Esophagus muscularis mucosa (tissue), 4 donors: ENCODE measurements at regions not wholly inside any gene's neighbourhood (a gene's known extent, or its start where the extent isn't known, plus 50 kb on each side); places are given as distances from the start of the nearest gene placed in this dataset.

Experiments used
- EP300 ChIP-seq: sonication (generic); formaldehyde crosslinking; IDR thresholded peaks from one replicate; pipeline ENCODE4 v1.6.1; 2017; ENCODE audit warnings: antibody characterized with exemption
- POLR2AphosphoS5 ChIP-seq, 2 donors: sonication (generic); formaldehyde crosslinking; IDR thresholded peaks; one replicate each; pipeline ENCODE4 v1.6.1; 2017; ENCODE audit warnings: antibody characterized with exemption in 2 of 2
- TF ChIP-seq, protein P1 (sequence below), 3 experiments: fragments of 200-600 bp in 2 of 3; fragments of 450-650 bp in 1 of 3; sonication (generic) in 2 of 3; IDR thresholded peaks; one replicate each; pipeline ENCODE4 v1.5.1; 2017 to 2019; ENCODE audit warnings: antibody characterized with exemption in 3 of 3, mild to moderate bottlenecking in 2 of 3, moderate library complexity in 1 of 3

DNA sequence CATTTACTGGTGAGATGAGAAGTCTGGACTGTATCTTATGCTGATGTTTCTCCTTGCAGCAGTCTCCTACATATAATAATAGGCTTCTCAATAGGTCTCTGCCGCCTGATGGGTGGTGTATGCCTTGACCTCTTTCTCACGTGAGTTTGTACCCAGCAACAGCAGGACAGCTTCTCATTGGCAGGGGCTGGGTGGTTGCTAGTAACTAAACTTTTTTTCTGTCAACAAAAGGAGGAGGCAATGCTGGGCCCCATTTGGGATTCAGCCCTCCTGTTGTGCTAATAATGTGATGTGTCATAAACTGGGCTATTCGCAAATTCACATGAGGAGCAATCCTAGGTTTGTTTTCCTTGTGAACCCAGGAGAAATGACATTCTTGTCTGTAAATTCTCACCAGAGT, 533.6 kb downstream of the GATA3 start:
- TF ChIP-seq, protein P1, sequence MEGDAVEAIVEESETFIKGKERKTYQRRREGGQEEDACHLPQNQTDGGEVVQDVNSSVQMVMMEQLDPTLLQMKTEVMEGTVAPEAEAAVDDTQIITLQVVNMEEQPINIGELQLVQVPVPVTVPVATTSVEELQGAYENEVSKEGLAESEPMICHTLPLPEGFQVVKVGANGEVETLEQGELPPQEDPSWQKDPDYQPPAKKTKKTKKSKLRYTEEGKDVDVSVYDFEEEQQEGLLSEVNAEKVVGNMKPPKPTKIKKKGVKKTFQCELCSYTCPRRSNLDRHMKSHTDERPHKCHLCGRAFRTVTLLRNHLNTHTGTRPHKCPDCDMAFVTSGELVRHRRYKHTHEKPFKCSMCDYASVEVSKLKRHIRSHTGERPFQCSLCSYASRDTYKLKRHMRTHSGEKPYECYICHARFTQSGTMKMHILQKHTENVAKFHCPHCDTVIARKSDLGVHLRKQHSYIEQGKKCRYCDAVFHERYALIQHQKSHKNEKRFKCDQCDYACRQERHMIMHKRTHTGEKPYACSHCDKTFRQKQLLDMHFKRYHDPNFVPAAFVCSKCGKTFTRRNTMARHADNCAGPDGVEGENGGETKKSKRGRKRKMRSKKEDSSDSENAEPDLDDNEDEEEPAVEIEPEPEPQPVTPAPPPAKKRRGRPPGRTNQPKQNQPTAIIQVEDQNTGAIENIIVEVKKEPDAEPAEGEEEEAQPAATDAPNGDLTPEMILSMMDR (IDR thresholded peaks at IDR 0.05) = no peak
- TF ChIP-seq POLR2AphosphoS5 (IDR thresholded peaks at IDR 0.05) = no peak
- no peak for TF ChIP-seq EP300
